ENCODE measurements at regions not wholly inside any gene's neighbourhood (a gene's known extent, or its start where the extent isn't known, plus 50 kb on each side); places are given as distances from the start of the nearest gene placed in this dataset.

DNA sequence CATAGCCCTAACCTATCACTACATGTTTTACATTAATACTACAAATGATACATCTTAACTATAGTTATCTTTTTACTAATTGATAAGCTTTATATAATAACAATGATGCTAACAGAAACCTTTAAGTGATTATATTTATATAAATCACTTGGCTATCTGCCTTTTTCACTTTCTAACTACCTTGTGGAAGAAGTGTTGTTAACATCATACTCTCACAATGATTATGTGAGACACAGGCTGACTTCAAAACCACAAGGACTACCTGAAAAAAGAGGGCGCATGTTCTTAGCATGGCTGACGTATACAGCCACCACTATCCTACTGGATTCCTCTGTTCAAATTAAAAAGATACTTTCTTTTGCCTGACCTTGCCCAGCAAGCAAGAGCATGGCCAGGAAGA is 135.3 kb upstream of the SOX5 start:
- no peaks in the 10 kb centered on the region for H3K36me3 ChIP-seq (ENCODE audit: control insufficient read depth in 4 of 4, insufficient read depth in 4 of 4, low read length in 4 of 4)
- TF ChIP-seq, protein P1, sequence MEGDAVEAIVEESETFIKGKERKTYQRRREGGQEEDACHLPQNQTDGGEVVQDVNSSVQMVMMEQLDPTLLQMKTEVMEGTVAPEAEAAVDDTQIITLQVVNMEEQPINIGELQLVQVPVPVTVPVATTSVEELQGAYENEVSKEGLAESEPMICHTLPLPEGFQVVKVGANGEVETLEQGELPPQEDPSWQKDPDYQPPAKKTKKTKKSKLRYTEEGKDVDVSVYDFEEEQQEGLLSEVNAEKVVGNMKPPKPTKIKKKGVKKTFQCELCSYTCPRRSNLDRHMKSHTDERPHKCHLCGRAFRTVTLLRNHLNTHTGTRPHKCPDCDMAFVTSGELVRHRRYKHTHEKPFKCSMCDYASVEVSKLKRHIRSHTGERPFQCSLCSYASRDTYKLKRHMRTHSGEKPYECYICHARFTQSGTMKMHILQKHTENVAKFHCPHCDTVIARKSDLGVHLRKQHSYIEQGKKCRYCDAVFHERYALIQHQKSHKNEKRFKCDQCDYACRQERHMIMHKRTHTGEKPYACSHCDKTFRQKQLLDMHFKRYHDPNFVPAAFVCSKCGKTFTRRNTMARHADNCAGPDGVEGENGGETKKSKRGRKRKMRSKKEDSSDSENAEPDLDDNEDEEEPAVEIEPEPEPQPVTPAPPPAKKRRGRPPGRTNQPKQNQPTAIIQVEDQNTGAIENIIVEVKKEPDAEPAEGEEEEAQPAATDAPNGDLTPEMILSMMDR (IDR thresholded peaks at IDR 0.05; ENCODE audit: control extremely low read depth, extremely low read depth): no peak
- no peaks in the 10 kb centered on the region for H3K9me3 ChIP-seq (ENCODE audit: control insufficient read depth in 4 of 4, insufficient read depth in 3 of 4, low read length in 3 of 4)
- 91 to 94% methylated on average over 2 of the region's 2 CpGs for whole genome bisulfite sequencing, 2 donors
- no peak overlapping the region for H3K9ac ChIP-seq (ENCODE audit: insufficient read depth in 1 of 2, low read length in 2 of 2)
- ATAC-seq (ENCODE audit: insufficient read depth, low FRiP score): no peak
- H3K27me3 ChIP-seq (ENCODE audit: control insufficient read depth in 3 of 3, insufficient read depth in 3 of 3, low read length in 2 of 3): no peaks in the 10 kb centered on the region
- H3K27ac ChIP-seq (ENCODE audit: low read depth in 1 of 2, low read length in 1 of 2): no peak overlapping the region
- H3K4me1 ChIP-seq (ENCODE audit: control insufficient read depth in 5 of 5, insufficient read depth in 5 of 5, low read length in 5 of 5): no peaks in the 10 kb centered on the region
- no peak overlapping the region for H3K4me3 ChIP-seq
- DNase-seq: no peak

DNA sequence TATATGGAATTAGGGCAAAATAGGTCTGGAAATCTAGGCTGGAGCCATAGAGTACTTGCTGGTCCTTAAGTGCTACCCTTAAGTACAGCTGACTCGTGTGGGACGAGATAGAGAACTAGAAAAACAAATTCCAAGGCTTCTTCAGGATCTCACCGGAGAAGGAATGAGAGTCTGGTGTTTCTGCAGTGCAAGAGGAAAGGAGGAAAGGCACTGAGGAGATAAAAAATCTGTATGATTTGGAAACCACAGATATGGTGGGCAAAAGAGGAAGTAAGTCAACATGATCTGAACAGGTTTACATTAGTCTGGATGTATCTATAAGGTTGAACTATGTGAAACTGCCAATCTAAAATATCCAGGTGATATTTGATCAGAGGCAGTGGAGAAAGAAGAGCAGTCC is 134.4 kb upstream of the SOX5 start:
- TF ChIP-seq, protein P1 (IDR thresholded peaks at IDR 0.05; ENCODE audit: control extremely low read depth, extremely low read depth): no peak
- ATAC-seq (ENCODE audit: insufficient read depth, low FRiP score) (no peak), DNase-seq (no peak)
- Histone ChIP-seq H3K4me1 (ENCODE audit: control insufficient read depth in 5 of 5, insufficient read depth in 5 of 5, low read length in 5 of 5) (no peaks in the 10 kb centered on the region), H3K27me3 (ENCODE audit: control insufficient read depth in 3 of 3, insufficient read depth in 3 of 3, low read length in 2 of 3) (no peaks in the 10 kb centered on the region), H3K9ac (ENCODE audit: insufficient read depth in 1 of 2, low read length in 2 of 2) (no peak overlapping the region), H3K4me3 (no peak overlapping the region), H3K27ac (ENCODE audit: low read depth in 1 of 2, low read length in 1 of 2) (no peak overlapping the region), H3K36me3 (ENCODE audit: control insufficient read depth in 4 of 4, insufficient read depth in 4 of 4, low read length in 4 of 4) (no peaks in the 10 kb centered on the region), H3K9me3 (ENCODE audit: control insufficient read depth in 4 of 4, insufficient read depth in 3 of 4, low read length in 3 of 4) (no peaks in the 10 kb centered on the region)
- 20 to 42% methylated on average over 3 of the region's 3 CpGs for WGBS, 2 donors

DNA sequence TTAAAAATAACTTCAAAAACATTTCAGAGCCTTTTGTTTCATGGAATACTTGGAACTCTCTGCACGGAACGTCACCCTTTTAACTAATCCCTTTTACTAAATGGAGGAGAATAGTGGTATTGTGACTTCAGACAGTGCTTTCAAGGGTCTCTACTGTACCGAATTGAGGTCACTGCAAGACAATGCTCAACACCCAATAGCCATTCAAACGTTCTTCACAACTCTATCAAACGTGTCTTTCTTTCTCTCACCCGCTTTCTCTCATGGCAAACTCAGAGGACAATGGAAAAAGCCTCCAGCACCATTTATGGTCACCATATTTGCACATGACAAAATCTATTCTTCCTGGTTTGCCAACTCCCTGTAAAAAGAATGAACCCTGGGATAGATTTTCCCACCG is 132.1 kb upstream of the SOX5 start:
- DNase-seq: no peak
- no peak for ATAC-seq (ENCODE audit: insufficient read depth, low FRiP score)
- 85 to 88% methylated on average over 7 of the region's 7 CpGs for WGBS, 2 donors
- no peak overlapping the region for H3K27ac ChIP-seq (ENCODE audit: low read depth in 1 of 2, low read length in 1 of 2)
- H3K4me1 ChIP-seq (ENCODE audit: control insufficient read depth in 5 of 5, insufficient read depth in 5 of 5, low read length in 5 of 5): no peaks in the 10 kb centered on the region
- H3K27me3 ChIP-seq (ENCODE audit: control insufficient read depth in 3 of 3, insufficient read depth in 3 of 3, low read length in 2 of 3): no peaks in the 10 kb centered on the region
- H3K4me3 ChIP-seq: no peak overlapping the region
- H3K9ac ChIP-seq (ENCODE audit: insufficient read depth in 1 of 2, low read length in 2 of 2): no peak overlapping the region
- no peaks in the 10 kb centered on the region for H3K36me3 ChIP-seq (ENCODE audit: control insufficient read depth in 4 of 4, insufficient read depth in 4 of 4, low read length in 4 of 4)
- no peaks in the 10 kb centered on the region for H3K9me3 ChIP-seq (ENCODE audit: control insufficient read depth in 4 of 4, insufficient read depth in 3 of 4, low read length in 3 of 4)
- TF ChIP-seq, protein P1 (IDR thresholded peaks at IDR 0.05; ENCODE audit: control extremely low read depth, extremely low read depth): no peak

DNA sequence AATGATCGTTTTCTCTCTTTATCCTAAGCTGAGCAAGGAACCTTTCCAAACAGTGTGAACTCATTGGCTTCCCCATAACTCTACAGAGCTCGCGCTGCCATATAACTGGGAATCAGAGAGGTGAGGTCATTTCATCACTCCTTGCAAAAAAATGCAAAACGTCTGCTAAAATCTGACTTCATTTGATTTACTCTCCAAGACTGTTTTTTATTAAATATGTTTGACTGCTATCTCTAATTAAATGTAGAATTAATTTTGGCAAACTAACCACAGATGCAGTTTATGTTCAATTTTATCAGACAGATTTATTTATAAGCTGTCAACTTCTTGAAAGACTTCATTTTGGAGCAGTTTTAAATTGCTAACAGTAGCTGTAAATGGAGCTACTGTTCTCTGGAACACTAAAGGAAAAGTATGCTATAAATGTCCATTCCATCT is 131.6 kb upstream of the SOX5 start:
- Histone ChIP-seq H3K27ac (ENCODE audit: low read depth in 1 of 2, low read length in 1 of 2) (no peak overlapping the region), H3K9me3 (ENCODE audit: control insufficient read depth in 4 of 4, insufficient read depth in 3 of 4, low read length in 3 of 4) (no peaks in the 10 kb centered on the region), H3K4me3 (no peak overlapping the region), H3K9ac (ENCODE audit: insufficient read depth in 1 of 2, low read length in 2 of 2) (no peak overlapping the region), H3K4me1 (ENCODE audit: control insufficient read depth in 5 of 5, insufficient read depth in 5 of 5, low read length in 5 of 5) (peaks cover 0 to 3% (median 0%) of the 10 kb centered on the region in 5 donors), H3K36me3 (ENCODE audit: control insufficient read depth in 4 of 4, insufficient read depth in 4 of 4, low read length in 4 of 4) (no peaks in the 10 kb centered on the region), H3K27me3 (ENCODE audit: control insufficient read depth in 3 of 3, insufficient read depth in 3 of 3, low read length in 2 of 3) (no peaks in the 10 kb centered on the region)
- DNase-seq (no peak), ATAC-seq (ENCODE audit: insufficient read depth, low FRiP score) (no peak)
- WGBS, 2 donors: 79 to 86% methylated on average over 4 of the region's 4 CpGs
- TF ChIP-seq, protein P1 (IDR thresholded peaks at IDR 0.05; ENCODE audit: control extremely low read depth, extremely low read depth): no peak
